Liver (tissue), 8 donors: ENCODE measurements at regions not wholly inside any gene's neighbourhood (a gene's known extent, or its start where the extent isn't known, plus 50 kb on each side); places are given as distances from the start of the nearest gene placed in this dataset.

Experiments
- DNase-seq: peaks from one replicate; pipeline ENCODE4 v3.0.0-alpha.2; 2017; ENCODE audit warnings: low spot score
- H3K27ac ChIP-seq, 2 donors: one replicate each; pipeline ENCODE4 v1.7.0; 2013; ENCODE audit warnings: inconsistent platforms in 2 of 2, low read length in 2 of 2, control low read depth in 1 of 2, low read depth in 1 of 2, mild to moderate bottlenecking in 1 of 2
- H3K27me3 ChIP-seq, 4 donors: one replicate each; pipeline versions ENCODE4 v1.6.1 to v1.7.0; 2013; ENCODE audit warnings: low read length in 3 of 4, inconsistent platforms in 1 of 4, mild to moderate bottlenecking in 1 of 4, moderate library complexity in 1 of 4; ENCODE audit not compliant: control insufficient read depth in 4 of 4, insufficient read depth in 4 of 4
- H3K36me3 ChIP-seq, 4 donors: one replicate each; pipeline versions ENCODE4 v1.6.1 to v1.7.0; 2013; ENCODE audit warnings: low read length in 3 of 4, mild to moderate bottlenecking in 3 of 4, low read depth in 1 of 4, moderate library complexity in 1 of 4; ENCODE audit not compliant: control insufficient read depth in 4 of 4, insufficient read depth in 3 of 4
- H3K4me1 ChIP-seq, 4 donors: one replicate each; pipeline versions ENCODE4 v1.6.1 to v1.7.0; 2013; ENCODE audit warnings: low read length in 3 of 4, mild to moderate bottlenecking in 3 of 4, moderate library complexity in 1 of 4; ENCODE audit not compliant: control insufficient read depth in 4 of 4, insufficient read depth in 4 of 4
- H3K4me3 ChIP-seq, 3 donors: one replicate each; pipeline versions ENCODE4 v1.6.1 to v1.7.0; 2013; ENCODE audit warnings: low read length in 3 of 3, control low read depth in 1 of 3, low read depth in 1 of 3, mild to moderate bottlenecking in 1 of 3
- H3K9ac ChIP-seq, 2 donors: one replicate each; pipeline ENCODE4 v1.7.0; 2013; ENCODE audit warnings: low read length in 2 of 2, mild to moderate bottlenecking in 2 of 2, moderate library complexity in 2 of 2, control low read depth in 1 of 2, low read depth in 1 of 2
- H3K9me3 ChIP-seq, 4 donors: one replicate each; pipeline versions ENCODE4 v1.6.1 to v1.7.0; 2013; ENCODE audit warnings: low read length in 3 of 4; ENCODE audit not compliant: control insufficient read depth in 4 of 4
- ATF3 ChIP-seq: IDR thresholded peaks from 2 replicates; pipeline ENCODE4 v1.6.1; 2016; ENCODE audit warnings: antibody characterized with exemption
- EGR1 ChIP-seq, 2 donors: IDR thresholded peaks; 2 replicates each; pipeline ENCODE4 v1.6.1; 2016 to 2018; ENCODE audit warnings: antibody characterized with exemption in 2 of 2, low read depth in 2 of 2
- FOXA2 ChIP-seq: IDR thresholded peaks from 2 replicates; pipeline ENCODE4 v1.6.1; 2016; ENCODE audit warnings: antibody characterized with exemption
- GABPA ChIP-seq, 2 donors: IDR thresholded peaks in 1 of 2; conservative IDR thresholded peaks in 1 of 2; 2 replicates each; pipeline ENCODE4 v1.6.1; 2016; ENCODE audit warnings: antibody characterized with exemption in 2 of 2, mild to moderate bottlenecking in 1 of 2, moderate library complexity in 1 of 2
- HNF4G ChIP-seq: IDR thresholded peaks from 2 replicates; pipeline ENCODE4 v1.6.1; 2016; ENCODE audit warnings: antibody characterized with exemption
- JUND ChIP-seq, 2 donors: IDR thresholded peaks; 2 replicates each; pipeline ENCODE4 v1.6.1; 2016; ENCODE audit warnings: antibody characterized with exemption in 2 of 2
- MAX ChIP-seq: IDR thresholded peaks from 2 replicates; pipeline ENCODE4 v1.6.1; 2016; ENCODE audit warnings: antibody characterized with exemption
- NR2F2 ChIP-seq: IDR thresholded peaks from 2 replicates; pipeline ENCODE4 v1.6.1; 2016; ENCODE audit warnings: antibody characterized with exemption
- RAD21 ChIP-seq, 2 donors: IDR thresholded peaks; 2 replicates each; pipeline ENCODE4 v1.6.1; 2016; ENCODE audit warnings: antibody characterized with exemption in 2 of 2, mild to moderate bottlenecking in 2 of 2
- SP1 ChIP-seq: IDR thresholded peaks from 2 replicates; pipeline ENCODE4 v1.6.1; 2018; ENCODE audit warnings: antibody characterized with exemption, mild to moderate bottlenecking
- TAF1 ChIP-seq: conservative IDR thresholded peaks from 2 replicates; pipeline ENCODE4 v1.6.1; 2016; ENCODE audit warnings: antibody characterized with exemption, mild to moderate bottlenecking
- ZBTB33 ChIP-seq: IDR thresholded peaks from 2 replicates; pipeline ENCODE4 v1.6.1; 2016; ENCODE audit warnings: antibody characterized with exemption
- WGBS: extraction: QIAGEN DNeasy Blood & Tissue Kit; methylation state at CpG from one replicate; pipeline ENCODE4 v1.1.7; 2013; 5-methylcytosine and 5-hydroxymethylcytosine counted together
- TF ChIP-seq, protein P1 (sequence below): fragments of 150-350 bp; IDR thresholded peaks from 2 replicates; pipeline ENCODE4 v1.5.1; 2017; ENCODE audit warnings: improper control_type of control experiment, low read depth, low read length; ENCODE audit not compliant: missing input control
- TF ChIP-seq, protein P2 (sequence below): IDR thresholded peaks from 2 replicates; pipeline ENCODE4 v1.6.1; 2016; ENCODE audit warnings: antibody characterized with exemption, mild to moderate bottlenecking
- donor health status: healthy.
- donor health status: healthy.
- donor health status: healthy.
- donor health status: healthy.
- donor health status: healthy.

GRCh38 chrX:73979551-73980131 lies 127.1 kb upstream of the XIST start:
- H3K9me3 ChIP-seq, result no peaks in the 10 kb centered on the region
- H3K36me3 ChIP-seq, result peaks cover 0 to 3% (median 0%) of the 10 kb centered on the region in 4 donors
- no peak overlapping the region for H3K27ac ChIP-seq

DNA sequence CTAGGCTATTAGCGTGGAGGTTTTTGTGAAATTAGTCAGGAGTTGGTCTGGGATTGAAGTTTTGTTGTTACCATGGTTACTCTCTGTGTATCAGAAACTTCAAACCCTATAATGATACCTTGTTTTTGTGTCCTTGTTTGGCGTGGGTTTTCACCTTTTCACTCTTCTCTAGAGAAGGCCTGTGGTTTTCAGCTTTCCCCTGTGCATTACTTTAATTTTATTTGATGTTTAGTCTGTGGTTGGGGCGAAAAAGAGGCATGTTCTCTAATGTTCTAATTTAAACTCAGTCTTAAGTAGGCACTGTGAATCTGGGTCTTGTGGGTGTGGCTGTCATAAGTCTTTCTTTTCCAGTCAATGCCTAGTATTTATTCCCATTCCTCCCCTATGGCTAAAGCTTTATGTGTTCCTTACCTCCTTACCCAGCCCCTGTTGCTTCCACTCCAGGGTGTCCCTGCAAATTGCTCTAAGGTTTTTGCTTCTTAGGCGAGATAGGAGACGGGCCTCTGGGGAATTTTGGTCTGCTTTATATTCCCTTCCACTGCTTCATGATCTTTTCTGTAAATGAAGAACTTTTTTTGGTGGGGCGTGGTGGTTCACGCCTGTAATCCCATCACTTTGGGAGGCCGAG lies 125.1 kb upstream of the XIST start:
- Histone ChIP-seq H3K27ac (no peak overlapping the region), H3K4me1 (no peaks in the 10 kb centered on the region), H3K4me3 (no peak overlapping the region), H3K27me3 (no peaks in the 10 kb centered on the region), H3K9me3 (no peaks in the 10 kb centered on the region), H3K36me3 (no peaks in the 10 kb centered on the region), H3K9ac (no peak overlapping the region)
- no peak for DNase-seq
- WGBS, result 94% methylated on average over 8 of the region's 8 CpGs
- TF ChIP-seq GABPA (IDR thresholded peaks at IDR 0.05 in 1 of 2, conservative IDR thresholded peaks at IDR 0.05 in 1 of 2) (no peak), SP1 (no peak), NR2F2 (no peak), EGR1 (IDR thresholded peaks at IDR 0.05; ENCODE audit: low read depth in 2 of 2) (no peak), JUND (IDR thresholded peaks at IDR 0.05) (no peak), MAX (no peak), RAD21 (IDR thresholded peaks at IDR 0.05) (no peak), ATF3 (no peak)
- TF ChIP-seq, protein P1, sequence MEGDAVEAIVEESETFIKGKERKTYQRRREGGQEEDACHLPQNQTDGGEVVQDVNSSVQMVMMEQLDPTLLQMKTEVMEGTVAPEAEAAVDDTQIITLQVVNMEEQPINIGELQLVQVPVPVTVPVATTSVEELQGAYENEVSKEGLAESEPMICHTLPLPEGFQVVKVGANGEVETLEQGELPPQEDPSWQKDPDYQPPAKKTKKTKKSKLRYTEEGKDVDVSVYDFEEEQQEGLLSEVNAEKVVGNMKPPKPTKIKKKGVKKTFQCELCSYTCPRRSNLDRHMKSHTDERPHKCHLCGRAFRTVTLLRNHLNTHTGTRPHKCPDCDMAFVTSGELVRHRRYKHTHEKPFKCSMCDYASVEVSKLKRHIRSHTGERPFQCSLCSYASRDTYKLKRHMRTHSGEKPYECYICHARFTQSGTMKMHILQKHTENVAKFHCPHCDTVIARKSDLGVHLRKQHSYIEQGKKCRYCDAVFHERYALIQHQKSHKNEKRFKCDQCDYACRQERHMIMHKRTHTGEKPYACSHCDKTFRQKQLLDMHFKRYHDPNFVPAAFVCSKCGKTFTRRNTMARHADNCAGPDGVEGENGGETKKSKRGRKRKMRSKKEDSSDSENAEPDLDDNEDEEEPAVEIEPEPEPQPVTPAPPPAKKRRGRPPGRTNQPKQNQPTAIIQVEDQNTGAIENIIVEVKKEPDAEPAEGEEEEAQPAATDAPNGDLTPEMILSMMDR, result no peak
- TF ChIP-seq, protein P2, sequence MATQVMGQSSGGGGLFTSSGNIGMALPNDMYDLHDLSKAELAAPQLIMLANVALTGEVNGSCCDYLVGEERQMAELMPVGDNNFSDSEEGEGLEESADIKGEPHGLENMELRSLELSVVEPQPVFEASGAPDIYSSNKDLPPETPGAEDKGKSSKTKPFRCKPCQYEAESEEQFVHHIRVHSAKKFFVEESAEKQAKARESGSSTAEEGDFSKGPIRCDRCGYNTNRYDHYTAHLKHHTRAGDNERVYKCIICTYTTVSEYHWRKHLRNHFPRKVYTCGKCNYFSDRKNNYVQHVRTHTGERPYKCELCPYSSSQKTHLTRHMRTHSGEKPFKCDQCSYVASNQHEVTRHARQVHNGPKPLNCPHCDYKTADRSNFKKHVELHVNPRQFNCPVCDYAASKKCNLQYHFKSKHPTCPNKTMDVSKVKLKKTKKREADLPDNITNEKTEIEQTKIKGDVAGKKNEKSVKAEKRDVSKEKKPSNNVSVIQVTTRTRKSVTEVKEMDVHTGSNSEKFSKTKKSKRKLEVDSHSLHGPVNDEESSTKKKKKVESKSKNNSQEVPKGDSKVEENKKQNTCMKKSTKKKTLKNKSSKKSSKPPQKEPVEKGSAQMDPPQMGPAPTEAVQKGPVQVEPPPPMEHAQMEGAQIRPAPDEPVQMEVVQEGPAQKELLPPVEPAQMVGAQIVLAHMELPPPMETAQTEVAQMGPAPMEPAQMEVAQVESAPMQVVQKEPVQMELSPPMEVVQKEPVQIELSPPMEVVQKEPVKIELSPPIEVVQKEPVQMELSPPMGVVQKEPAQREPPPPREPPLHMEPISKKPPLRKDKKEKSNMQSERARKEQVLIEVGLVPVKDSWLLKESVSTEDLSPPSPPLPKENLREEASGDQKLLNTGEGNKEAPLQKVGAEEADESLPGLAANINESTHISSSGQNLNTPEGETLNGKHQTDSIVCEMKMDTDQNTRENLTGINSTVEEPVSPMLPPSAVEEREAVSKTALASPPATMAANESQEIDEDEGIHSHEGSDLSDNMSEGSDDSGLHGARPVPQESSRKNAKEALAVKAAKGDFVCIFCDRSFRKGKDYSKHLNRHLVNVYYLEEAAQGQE, result no peak

More at GRCh38 chrX:73979551-73980131, 127.1 kb upstream of the XIST start:
- Histone ChIP-seq H3K27me3 (no peaks in the 10 kb centered on the region), H3K4me3 (no peak overlapping the region), H3K4me1 (no peaks in the 10 kb centered on the region), H3K9ac (no peak overlapping the region)
- DNase-seq, result no peak
- TF ChIP-seq ATF3 (no peak), FOXA2 (no peak), ZBTB33 (no peak), HNF4G (no peak), EGR1 (IDR thresholded peaks at IDR 0.05; ENCODE audit: low read depth in 2 of 2) (no peak), SP1 (no peak), TAF1 (no peak)
- TF ChIP-seq, protein P2, result no peak
- WGBS, result 77% methylated on average over 5 of the region's 5 CpGs
